Neural cell (in vitro differentiated cells): ENCODE measurements at regions not wholly inside any gene's neighbourhood (a gene's known extent, or its start where the extent isn't known, plus 50 kb on each side); places are given as distances from the start of the nearest gene placed in this dataset.

Experiments
- H2AFZ ChIP-seq: fragments of 200-600, 300-800 bp; sonication (generic), shearing (Covaris generic); 2 replicates; pipeline ENCODE4 v1.6.0; 2014; ENCODE audit warnings: low read depth, mild to moderate bottlenecking, antibody characterized with exemption, low read length, moderate library complexity
- H3F3A ChIP-seq: fragments of 200-600 bp; shearing (Covaris generic); 2 replicates; pipeline ENCODE4 v1.6.1; 2016; ENCODE audit warnings: mild to moderate bottlenecking, moderate library complexity, mixed read lengths, antibody characterized with exemption, low read length; ENCODE audit not compliant: insufficient read depth, poor library complexity, severe bottlenecking
- H3K27ac ChIP-seq: fragments of 200-600, 300-800 bp; sonication (generic), shearing (Covaris generic); 2 replicates; pipeline ENCODE4 v1.5.1; 2014; ENCODE audit warnings: mild to moderate bottlenecking, low read length, moderate library complexity
- H3K27me3 ChIP-seq: fragments of 300-800, 200-600 bp; sonication (generic), shearing (Covaris generic); 2 replicates; pipeline ENCODE4 v1.6.0; 2014; ENCODE audit warnings: mild to moderate bottlenecking, low read depth, low read length, moderate library complexity; ENCODE audit not compliant: insufficient read depth
- H3K36me3 ChIP-seq: fragments of 300-800, 200-600 bp; sonication (generic), shearing (Covaris generic); 2 replicates; pipeline ENCODE4 v1.5.1; 2014; ENCODE audit warnings: mild to moderate bottlenecking, antibody characterized with exemption, low read length, moderate library complexity; ENCODE audit not compliant: insufficient read depth
- H3K4me2 ChIP-seq: fragments of 300-800, 200-600 bp; sonication (generic), shearing (Covaris generic); 2 replicates; pipeline ENCODE4 v1.6.0; 2014; ENCODE audit warnings: mild to moderate bottlenecking, low read length
- H3K4me3 ChIP-seq: fragments of 300-800, 200-600 bp; sonication (generic), shearing (Covaris generic); 2 replicates; pipeline ENCODE4 v1.5.1; 2014; ENCODE audit warnings: mild to moderate bottlenecking, low read length, moderate library complexity
- H3K79me2 ChIP-seq: fragments of 200-600 bp; shearing (Covaris generic); replicated peaks from 2 replicates; pipeline ENCODE4 v1.6.0; 2014; ENCODE audit warnings: mild to moderate bottlenecking, low read length, moderate library complexity; ENCODE audit not compliant: insufficient read depth
- H3K9ac ChIP-seq: fragments of 300-800, 200-600 bp; sonication (generic), shearing (Covaris generic); 2 replicates; pipeline ENCODE4 v1.6.1; 2016; ENCODE audit warnings: mild to moderate bottlenecking, low read length, mixed read lengths
- H3K9me2 ChIP-seq: fragments of 200-600 bp; shearing (Covaris generic); 2 replicates; pipeline ENCODE4 v1.6.1; 2016; ENCODE audit warnings: mild to moderate bottlenecking, low read length, mixed read lengths; ENCODE audit not compliant: insufficient read depth
- H3K9me3 ChIP-seq: fragments of 200-600, 300-800 bp; sonication (generic), shearing (Covaris generic); 2 replicates; pipeline ENCODE4 v1.6.1; 2016; ENCODE audit warnings: mild to moderate bottlenecking, mixed run types, low read length, moderate library complexity, mixed read lengths
- H4K20me1 ChIP-seq: fragments of 200-600 bp; shearing (Covaris generic); 2 replicates; pipeline ENCODE4 v1.6.1; 2016; ENCODE audit warnings: mild to moderate bottlenecking, mixed run types; ENCODE audit not compliant: insufficient read depth
- EP300 ChIP-seq: fragments of 450-650 bp; conservative IDR thresholded peaks from 2 replicates; pipeline ENCODE4 v1.6.1; 2014; ENCODE audit warnings: antibody characterized with exemption, mild to moderate bottlenecking, moderate library complexity; ENCODE audit not compliant: poor library complexity, severe bottlenecking
- EZH2 ChIP-seq: fragments of 200-600, 300-800 bp; shearing (Covaris generic), sonication (generic); IDR thresholded peaks from 2 replicates; pipeline ENCODE4 v1.6.1; 2014; ENCODE audit warnings: antibody characterized with exemption, low read length, borderline replicate concordance, mild to moderate bottlenecking; ENCODE audit not compliant: insufficient read depth, poor library complexity, severe bottlenecking
- MXI1 ChIP-seq: fragments of 450-650 bp; conservative IDR thresholded peaks from 2 replicates; pipeline ENCODE4 v1.6.1; 2014; ENCODE audit warnings: antibody characterized with exemption, mild to moderate bottlenecking; ENCODE audit not compliant: poor library complexity, severe bottlenecking
- POLR2AphosphoS5 ChIP-seq: IDR thresholded peaks from 2 replicates; pipeline ENCODE4 v1.6.1; 2012
- RAD21 ChIP-seq: fragments of 450-650 bp; conservative IDR thresholded peaks from 2 replicates; pipeline ENCODE4 v1.6.1; 2014; ENCODE audit warnings: antibody characterized with exemption, mild to moderate bottlenecking, moderate library complexity
- SMC3 ChIP-seq: fragments of 450-650 bp; conservative IDR thresholded peaks from 2 replicates; pipeline ENCODE4 v1.6.1; 2014; ENCODE audit warnings: antibody characterized with exemption, mild to moderate bottlenecking, moderate library complexity; ENCODE audit not compliant: poor library complexity
- TAF1 ChIP-seq: IDR thresholded peaks from 2 replicates; pipeline ENCODE4 v1.6.1; 2012; ENCODE audit warnings: low read depth
- TF ChIP-seq, protein P1 (sequence below): fragments of 450-650 bp; IDR thresholded peaks from 2 replicates; pipeline ENCODE4 v1.5.1; 2014; ENCODE audit warnings: antibody characterized with exemption, mild to moderate bottlenecking, moderate library complexity; ENCODE audit not compliant: poor library complexity, severe bottlenecking
- TF ChIP-seq, protein P2 (sequence below): IDR thresholded peaks from 2 replicates; pipeline ENCODE4 v1.6.1; 2012; ENCODE audit warnings: borderline replicate concordance

DNA sequence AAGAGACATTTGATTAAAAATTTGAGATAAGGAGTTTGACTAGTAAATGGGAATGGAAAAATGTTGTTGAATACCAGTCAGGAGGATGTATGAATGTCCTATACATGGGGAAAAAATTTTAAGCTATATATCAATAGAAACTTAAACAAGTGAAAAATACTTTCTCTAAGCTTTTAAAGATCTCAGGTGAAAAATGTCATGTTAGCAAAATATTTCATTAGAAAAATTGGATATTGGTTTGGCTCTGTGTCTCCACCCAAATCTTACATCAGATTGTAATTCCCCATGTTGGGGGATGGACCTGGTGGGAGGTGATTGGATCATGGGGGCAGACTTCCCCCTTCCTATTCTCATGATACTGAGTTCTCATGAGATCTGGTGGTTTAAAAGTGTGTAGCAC is 279.6 kb upstream of the CADM2 start:
- no peaks in the 10 kb centered on the region for H3K79me2 ChIP-seq

DNA sequence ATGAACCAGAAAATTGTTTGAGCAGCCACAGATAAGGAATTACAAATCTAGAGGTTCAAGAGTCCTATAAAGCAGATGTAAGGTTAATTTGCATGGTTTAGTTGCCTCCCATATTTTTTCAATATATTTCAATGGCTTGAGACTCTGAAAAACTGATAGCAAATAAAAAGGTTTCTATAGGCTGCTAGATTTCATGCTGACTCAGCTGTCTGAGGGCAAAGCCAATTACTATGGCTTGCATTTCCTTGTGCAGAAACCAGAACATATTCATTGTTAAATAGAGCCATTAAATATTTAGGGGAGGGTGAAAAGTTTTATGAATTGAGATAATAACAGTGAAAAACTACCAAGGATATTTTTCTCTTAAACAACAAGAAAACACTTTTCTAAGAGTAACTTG is 278.1 kb upstream of the CADM2 start:
- Histone ChIP-seq H2AFZ (no peak overlapping the region), H3K4me3 (no peak overlapping the region), H3K79me2 (no peaks in the 10 kb centered on the region), H3K36me3 (no peaks in the 10 kb centered on the region), H3K27ac (no peak overlapping the region), H3K9ac (no peak overlapping the region), H4K20me1 (no peaks in the 10 kb centered on the region), H3K4me2 (no peak overlapping the region), H3K27me3 (no peaks in the 10 kb centered on the region), H3K9me3 (no peaks in the 10 kb centered on the region), H3F3A (no peaks in the 10 kb centered on the region), H3K9me2 (no peaks in the 10 kb centered on the region)
- TF ChIP-seq MXI1 (no peak), POLR2AphosphoS5 (no peak), RAD21 (no peak), EZH2 (no peak)
- TF ChIP-seq, protein P1, sequence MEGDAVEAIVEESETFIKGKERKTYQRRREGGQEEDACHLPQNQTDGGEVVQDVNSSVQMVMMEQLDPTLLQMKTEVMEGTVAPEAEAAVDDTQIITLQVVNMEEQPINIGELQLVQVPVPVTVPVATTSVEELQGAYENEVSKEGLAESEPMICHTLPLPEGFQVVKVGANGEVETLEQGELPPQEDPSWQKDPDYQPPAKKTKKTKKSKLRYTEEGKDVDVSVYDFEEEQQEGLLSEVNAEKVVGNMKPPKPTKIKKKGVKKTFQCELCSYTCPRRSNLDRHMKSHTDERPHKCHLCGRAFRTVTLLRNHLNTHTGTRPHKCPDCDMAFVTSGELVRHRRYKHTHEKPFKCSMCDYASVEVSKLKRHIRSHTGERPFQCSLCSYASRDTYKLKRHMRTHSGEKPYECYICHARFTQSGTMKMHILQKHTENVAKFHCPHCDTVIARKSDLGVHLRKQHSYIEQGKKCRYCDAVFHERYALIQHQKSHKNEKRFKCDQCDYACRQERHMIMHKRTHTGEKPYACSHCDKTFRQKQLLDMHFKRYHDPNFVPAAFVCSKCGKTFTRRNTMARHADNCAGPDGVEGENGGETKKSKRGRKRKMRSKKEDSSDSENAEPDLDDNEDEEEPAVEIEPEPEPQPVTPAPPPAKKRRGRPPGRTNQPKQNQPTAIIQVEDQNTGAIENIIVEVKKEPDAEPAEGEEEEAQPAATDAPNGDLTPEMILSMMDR = no peak

More for the DNA sequence above, 279.6 kb upstream of the CADM2 start:
- Histone ChIP-seq H4K20me1 (no peaks in the 10 kb centered on the region), H3K27me3 (no peaks in the 10 kb centered on the region), H3K9me2 (no peaks in the 10 kb centered on the region), H3K27ac (no peak overlapping the region), H3K4me2 (no peak overlapping the region), H3K36me3 (no peaks in the 10 kb centered on the region), H3K9me3 (no peaks in the 10 kb centered on the region), H3K4me3 (no peak overlapping the region), H3K9ac (no peak overlapping the region), H2AFZ (no peak overlapping the region), H3F3A (no peaks in the 10 kb centered on the region)
- TF ChIP-seq SMC3 = no peak
- no peak for TF ChIP-seq TAF1
- TF ChIP-seq EZH2 = no peak
- TF ChIP-seq EP300 = no peak
- TF ChIP-seq POLR2AphosphoS5 = no peak
- no peak for TF ChIP-seq MXI1
- TF ChIP-seq, protein P1 = no peak
- TF ChIP-seq RAD21 = no peak
- TF ChIP-seq, protein P2, sequence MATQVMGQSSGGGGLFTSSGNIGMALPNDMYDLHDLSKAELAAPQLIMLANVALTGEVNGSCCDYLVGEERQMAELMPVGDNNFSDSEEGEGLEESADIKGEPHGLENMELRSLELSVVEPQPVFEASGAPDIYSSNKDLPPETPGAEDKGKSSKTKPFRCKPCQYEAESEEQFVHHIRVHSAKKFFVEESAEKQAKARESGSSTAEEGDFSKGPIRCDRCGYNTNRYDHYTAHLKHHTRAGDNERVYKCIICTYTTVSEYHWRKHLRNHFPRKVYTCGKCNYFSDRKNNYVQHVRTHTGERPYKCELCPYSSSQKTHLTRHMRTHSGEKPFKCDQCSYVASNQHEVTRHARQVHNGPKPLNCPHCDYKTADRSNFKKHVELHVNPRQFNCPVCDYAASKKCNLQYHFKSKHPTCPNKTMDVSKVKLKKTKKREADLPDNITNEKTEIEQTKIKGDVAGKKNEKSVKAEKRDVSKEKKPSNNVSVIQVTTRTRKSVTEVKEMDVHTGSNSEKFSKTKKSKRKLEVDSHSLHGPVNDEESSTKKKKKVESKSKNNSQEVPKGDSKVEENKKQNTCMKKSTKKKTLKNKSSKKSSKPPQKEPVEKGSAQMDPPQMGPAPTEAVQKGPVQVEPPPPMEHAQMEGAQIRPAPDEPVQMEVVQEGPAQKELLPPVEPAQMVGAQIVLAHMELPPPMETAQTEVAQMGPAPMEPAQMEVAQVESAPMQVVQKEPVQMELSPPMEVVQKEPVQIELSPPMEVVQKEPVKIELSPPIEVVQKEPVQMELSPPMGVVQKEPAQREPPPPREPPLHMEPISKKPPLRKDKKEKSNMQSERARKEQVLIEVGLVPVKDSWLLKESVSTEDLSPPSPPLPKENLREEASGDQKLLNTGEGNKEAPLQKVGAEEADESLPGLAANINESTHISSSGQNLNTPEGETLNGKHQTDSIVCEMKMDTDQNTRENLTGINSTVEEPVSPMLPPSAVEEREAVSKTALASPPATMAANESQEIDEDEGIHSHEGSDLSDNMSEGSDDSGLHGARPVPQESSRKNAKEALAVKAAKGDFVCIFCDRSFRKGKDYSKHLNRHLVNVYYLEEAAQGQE = no peak
